Mucosa of rectum (tissue), 2 donors: ENCODE measurements at regions not wholly inside any gene's neighbourhood (a gene's known extent, or its start where the extent isn't known, plus 50 kb on each side); places are given as distances from the start of the nearest gene placed in this dataset.
"Not testable (repeated sequence)": the region's sequence is repeated elsewhere in the genome, so short reads cannot be mapped to it uniquely, and the experiment has no call there.

Experiments
- H3K27ac ChIP-seq, 2 donors: one replicate each; pipeline ENCODE4 v1.7.0; 2013; ENCODE audit warnings: inconsistent platforms in 2 of 2, low read depth in 2 of 2, low read length in 2 of 2
- H3K27me3 ChIP-seq, 2 donors: one replicate each; pipeline ENCODE4 v1.7.0; 2013; ENCODE audit warnings: low read length in 2 of 2; ENCODE audit not compliant: control insufficient read depth in 2 of 2, insufficient read depth in 2 of 2
- H3K36me3 ChIP-seq, 2 donors: one replicate each; pipeline ENCODE4 v1.7.0; 2013; ENCODE audit warnings: low read length in 2 of 2; ENCODE audit not compliant: control insufficient read depth in 2 of 2, insufficient read depth in 2 of 2
- H3K4me1 ChIP-seq, 2 donors: one replicate each; pipeline ENCODE4 v1.7.0; 2013; ENCODE audit warnings: low read length in 2 of 2, mild to moderate bottlenecking in 1 of 2; ENCODE audit not compliant: control insufficient read depth in 2 of 2, insufficient read depth in 2 of 2
- H3K4me3 ChIP-seq, 2 donors: one replicate each; pipeline ENCODE4 v1.7.0; 2013; ENCODE audit warnings: low read length in 2 of 2
- H3K9ac ChIP-seq, 2 donors: one replicate each; pipeline ENCODE4 v1.7.0; 2013; ENCODE audit warnings: low read length in 2 of 2, low read depth in 1 of 2, mild to moderate bottlenecking in 1 of 2
- H3K9me3 ChIP-seq, 2 donors: one replicate each; pipeline ENCODE4 v1.7.0; 2013; ENCODE audit warnings: low read length in 2 of 2; ENCODE audit not compliant: control insufficient read depth in 2 of 2
- donor health status: healthy.
- donor health status: Normal muscosa, but diverticular disease.

DNA sequence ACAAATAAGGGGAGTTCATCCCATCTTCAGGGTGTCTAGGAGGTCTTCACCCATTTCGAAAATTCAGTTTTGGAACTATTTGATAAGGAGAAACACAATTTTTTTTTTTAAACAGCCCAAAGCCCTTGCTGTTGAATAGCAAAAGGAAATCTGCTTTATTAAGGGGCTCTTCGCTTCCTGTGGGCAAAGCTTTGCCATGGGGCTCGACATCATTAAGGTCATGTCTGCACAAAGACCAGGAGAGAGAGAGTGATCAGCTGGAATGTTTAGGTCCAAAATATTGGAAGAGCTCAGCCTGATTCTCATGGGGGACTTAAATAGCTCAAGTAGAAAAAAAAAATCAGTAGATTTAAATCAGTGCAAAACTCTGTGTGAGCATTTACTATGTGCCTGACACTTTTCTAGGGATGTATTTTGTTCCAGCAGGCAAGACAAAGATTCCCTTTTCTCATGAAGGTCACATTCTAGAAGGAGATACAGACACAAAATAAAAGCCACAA is 564.6 kb upstream of the KLF4 start:
- H3K27me3 ChIP-seq = no peaks in the 10 kb centered on the region
- no peaks in the 10 kb centered on the region for H3K36me3 ChIP-seq
- H3K4me3 ChIP-seq = no peak overlapping the region
- H3K9me3 ChIP-seq = no peaks in the 10 kb centered on the region
- peaks cover 12 to 49% of the 10 kb centered on the region in 2 donors for H3K4me1 ChIP-seq
- H3K27ac ChIP-seq = peak overlapping the region in 1 of 2 donors; percentile 43
- no peak overlapping the region for H3K9ac ChIP-seq

DNA sequence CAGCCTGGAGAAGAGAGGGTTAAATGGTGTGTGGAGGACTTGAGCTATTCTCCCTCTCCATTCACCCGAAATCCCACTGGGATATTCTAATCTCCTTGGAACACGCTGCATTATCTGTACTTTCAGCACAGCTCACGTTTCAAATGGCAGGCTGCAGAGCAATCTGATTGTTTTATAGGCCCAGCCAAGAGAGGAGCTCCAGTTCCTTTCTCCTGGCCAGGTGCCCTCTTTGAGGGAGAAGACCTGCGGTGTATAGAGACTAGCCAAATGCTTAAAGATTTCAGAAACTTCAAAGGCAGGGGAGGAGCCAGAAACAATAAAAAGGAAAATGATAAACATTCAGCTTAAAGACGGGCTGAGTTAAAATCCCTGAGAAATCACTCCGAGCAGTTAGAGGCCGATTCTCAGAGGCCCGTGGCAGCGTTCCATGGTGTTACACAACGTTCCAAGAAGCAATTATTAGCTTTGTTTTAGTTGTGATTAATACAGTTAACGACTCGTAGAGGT is 564.0 kb upstream of the KLF4 start:
- Histone ChIP-seq H3K4me3 (peak overlapping the region in 1 of 2 donors; percentile 10), H3K27ac (peak overlapping the region in 1 of 2 donors; percentile 43)

DNA sequence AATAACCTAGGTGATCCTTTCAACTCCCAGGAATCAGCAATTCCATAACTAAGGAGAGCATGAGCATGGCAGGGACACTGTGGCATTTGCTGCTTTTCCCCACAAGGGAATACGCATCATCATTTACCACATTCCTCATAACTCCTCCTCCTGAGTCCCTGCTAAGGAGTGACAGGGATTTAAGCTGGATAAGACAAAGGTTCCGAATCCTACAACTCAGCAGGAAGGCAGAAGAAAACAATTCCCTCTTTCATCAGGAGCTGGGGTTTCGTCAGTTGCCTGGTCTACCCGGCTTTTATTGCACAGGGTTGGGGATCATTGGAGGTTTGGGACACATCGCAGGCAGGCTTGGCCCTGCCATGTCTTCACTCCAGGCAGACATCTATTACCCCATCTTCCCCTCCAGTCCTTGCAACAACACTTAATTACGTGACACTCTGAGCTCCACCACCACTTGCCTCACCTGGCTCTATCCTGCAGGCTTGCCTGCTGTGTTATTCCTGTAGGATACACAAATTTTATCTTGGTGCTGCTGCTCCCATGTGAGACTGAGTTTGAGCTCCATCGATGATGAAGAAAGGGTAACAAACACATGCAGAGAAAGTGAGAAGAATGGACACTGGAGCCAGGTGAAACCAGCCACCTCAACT is 563.0 kb upstream of the KLF4 start:
- H3K27ac ChIP-seq = no peak overlapping the region
- H3K4me1 ChIP-seq = peaks cover 7 to 38% of the 10 kb centered on the region in 2 donors
- no peak overlapping the region for H3K4me3 ChIP-seq
- H3K9ac ChIP-seq = no peak overlapping the region
- H3K27me3 ChIP-seq = no peaks in the 10 kb centered on the region
- no peaks in the 10 kb centered on the region for H3K36me3 ChIP-seq
- no peaks in the 10 kb centered on the region for H3K9me3 ChIP-seq

More for the DNA sequence above, 564.0 kb upstream of the KLF4 start:
- Histone ChIP-seq H3K4me1 (peaks cover 12 to 49% of the 10 kb centered on the region in 2 donors), H3K36me3 (no peaks in the 10 kb centered on the region), H3K9ac (peak overlapping the region in 1 of 2 donors; percentile 9), H3K9me3 (no peaks in the 10 kb centered on the region), H3K27me3 (no peaks in the 10 kb centered on the region)

DNA sequence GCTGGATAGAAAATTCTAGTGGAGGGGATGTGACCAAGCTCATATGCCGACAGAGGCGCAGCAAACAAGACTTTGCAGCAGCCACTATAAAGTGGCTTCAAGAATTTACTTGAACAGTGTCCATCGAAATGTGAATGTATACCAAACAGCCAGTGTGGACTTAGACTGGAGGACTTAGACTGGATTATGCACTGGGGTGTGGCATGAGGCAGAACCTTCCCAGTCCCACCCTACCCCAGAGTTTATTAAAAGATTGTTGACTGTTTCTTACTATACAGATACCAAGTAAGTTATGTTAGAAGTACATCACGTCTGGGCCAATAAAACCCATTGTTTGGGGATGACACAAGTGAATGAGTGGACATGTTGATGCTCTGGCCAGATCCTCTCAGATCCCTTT is 561.3 kb upstream of the KLF4 start:
- no peak overlapping the region for H3K9ac ChIP-seq
- peak overlapping the region in 1 of 2 donors; percentile 30 for H3K27ac ChIP-seq
- H3K4me3 ChIP-seq = no peak overlapping the region
- H3K9me3 ChIP-seq = no peaks in the 10 kb centered on the region
- H3K4me1 ChIP-seq = peaks cover 7 to 35% of the 10 kb centered on the region in 2 donors
- no peaks in the 10 kb centered on the region for H3K36me3 ChIP-seq
- H3K27me3 ChIP-seq = no peaks in the 10 kb centered on the region

DNA sequence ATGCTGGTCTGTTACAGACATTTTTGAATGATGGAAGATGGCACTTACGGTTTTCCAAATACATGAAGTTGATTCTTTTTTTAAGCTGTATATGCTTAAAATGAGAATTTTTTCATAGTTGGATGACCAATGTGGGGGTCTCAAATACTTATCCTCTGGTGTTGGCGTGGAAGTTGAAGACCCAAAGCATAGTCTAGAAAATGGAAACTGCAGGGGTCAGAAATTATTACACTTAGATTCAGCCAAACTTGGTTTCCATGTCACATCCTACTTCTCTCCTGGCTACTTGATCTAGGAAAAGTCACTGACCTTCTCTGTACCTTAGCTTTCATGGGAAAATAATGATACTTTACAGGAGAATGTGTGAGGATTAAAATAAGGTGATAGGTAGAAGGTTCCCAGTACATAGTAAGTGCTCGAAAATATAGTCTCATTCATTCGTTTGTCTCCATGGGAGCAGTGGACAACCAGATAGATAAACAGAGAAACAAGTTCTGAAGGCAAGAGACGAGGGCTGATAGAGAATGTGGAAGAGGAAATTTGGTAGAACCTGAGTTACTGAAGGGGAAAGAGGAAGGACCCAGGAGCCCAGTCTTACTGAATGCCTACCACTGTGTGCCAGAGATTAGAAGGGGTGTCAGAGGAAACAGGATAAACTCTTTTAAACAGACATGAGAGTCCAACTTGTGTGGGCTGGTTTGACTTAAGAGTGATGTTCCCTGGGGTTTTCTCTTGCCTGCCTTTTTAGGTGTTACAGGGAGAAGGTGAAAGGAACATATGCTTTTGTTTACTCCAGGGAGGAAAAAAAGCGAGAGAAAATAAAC is 560.3 kb upstream of the KLF4 start:
- Histone ChIP-seq H3K27me3 (no peaks in the 10 kb centered on the region), H3K4me3 (no peak overlapping the region), H3K9me3 (no peaks in the 10 kb centered on the region), H3K27ac (peak overlapping the region in 1 of 2 donors; percentile 45), H3K36me3 (no peaks in the 10 kb centered on the region), H3K9ac (no peak overlapping the region), H3K4me1 (peaks cover 7 to 27% of the 10 kb centered on the region in 2 donors)

DNA sequence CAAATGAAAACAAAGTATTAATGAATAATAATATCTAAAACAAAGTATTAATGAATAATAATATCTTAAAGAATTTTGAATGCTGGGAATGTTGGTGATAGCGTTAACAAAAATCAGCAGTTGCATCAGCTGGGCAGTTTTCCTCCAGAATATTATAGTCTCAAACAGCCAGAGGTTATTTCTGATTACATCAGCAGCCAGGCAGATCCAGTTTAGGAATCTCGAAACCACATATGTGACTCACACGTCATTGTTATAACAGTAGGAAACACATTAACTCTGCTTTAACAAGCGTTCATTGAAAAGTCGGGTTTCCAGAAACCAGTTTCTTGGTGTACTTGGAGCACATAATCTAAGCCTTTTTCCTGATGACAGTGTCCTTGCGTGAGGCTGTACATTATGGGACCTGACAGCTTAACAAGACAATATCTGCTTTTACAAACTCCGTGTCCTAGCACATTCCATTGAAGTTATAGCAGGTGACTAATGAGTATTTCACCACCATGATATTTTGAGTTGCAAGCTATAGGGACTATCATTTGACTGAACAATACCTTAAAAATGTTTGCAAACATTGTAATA is 559.5 kb upstream of the KLF4 start:
- H3K9ac ChIP-seq = no peak overlapping the region
- H3K4me3 ChIP-seq = no peak overlapping the region
- peak overlapping the region in 1 of 2 donors; percentile 45 for H3K27ac ChIP-seq
- H3K4me1 ChIP-seq = peaks cover 7 to 27% of the 10 kb centered on the region in 2 donors
- no peaks in the 10 kb centered on the region for H3K9me3 ChIP-seq
- no peaks in the 10 kb centered on the region for H3K36me3 ChIP-seq
- H3K27me3 ChIP-seq = no peaks in the 10 kb centered on the region

DNA sequence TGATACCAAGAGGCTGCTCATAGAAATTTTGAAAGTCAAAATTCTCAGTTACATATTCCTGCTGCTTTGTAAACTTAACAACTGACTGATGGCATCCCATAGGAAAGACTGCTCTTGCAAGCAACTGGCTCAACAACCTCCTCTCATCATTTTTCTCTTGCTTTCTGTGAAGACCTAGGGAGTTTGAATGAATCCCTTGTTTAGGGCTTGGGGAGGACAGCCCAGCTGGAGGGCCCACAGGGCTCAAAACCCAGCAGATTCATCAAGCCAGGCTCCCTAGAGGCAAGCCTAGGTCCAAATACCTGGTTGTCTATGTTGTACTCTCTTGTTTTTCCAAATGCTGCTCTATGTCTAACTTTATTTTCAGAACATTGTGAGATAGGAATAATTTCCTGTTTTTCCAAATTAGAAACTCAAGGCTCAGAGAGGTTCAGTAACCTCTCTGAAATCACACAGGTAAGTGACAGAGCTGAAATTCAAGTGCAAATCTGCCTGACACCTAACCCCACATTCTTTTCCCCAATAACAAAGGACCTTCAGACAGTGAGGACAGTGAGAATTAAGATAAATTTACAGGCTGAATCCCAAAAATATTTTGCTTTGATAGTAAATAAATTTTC is 558.9 kb upstream of the KLF4 start:
- no peaks in the 10 kb centered on the region for H3K27me3 ChIP-seq
- no peak overlapping the region for H3K4me3 ChIP-seq
- H3K9me3 ChIP-seq = peaks cover 0 to 3% of the 10 kb centered on the region in 2 donors
- no peak overlapping the region for H3K9ac ChIP-seq
- H3K36me3 ChIP-seq = no peaks in the 10 kb centered on the region
- H3K27ac ChIP-seq = peak overlapping the region in 1 of 2 donors; percentile 38
- H3K4me1 ChIP-seq = peaks cover 7 to 22% of the 10 kb centered on the region in 2 donors

DNA sequence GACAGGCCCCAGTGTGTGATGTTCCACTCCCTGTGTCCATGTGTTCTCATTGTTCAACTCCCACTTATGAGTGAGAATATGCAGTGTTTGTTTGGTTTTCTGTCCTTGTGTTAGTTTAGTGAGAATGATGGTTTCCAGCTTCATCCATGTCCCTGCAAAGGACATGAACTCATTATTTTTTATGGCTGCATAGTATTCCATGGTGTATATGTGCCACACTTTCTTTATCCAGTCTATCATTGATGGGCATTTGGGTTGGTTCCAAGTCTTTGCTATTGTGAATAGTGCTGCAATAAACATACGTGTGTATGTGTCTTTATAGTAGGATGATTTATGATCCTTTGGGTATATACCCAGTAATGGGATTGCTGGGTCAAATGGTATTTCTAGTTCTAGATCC is 558.2 kb upstream of the KLF4 start:
- H3K36me3 ChIP-seq, H3K4me3 ChIP-seq, H3K9ac ChIP-seq, H3K27ac ChIP-seq, H3K9me3 ChIP-seq, H3K27me3 ChIP-seq: not testable (repeated sequence)
- H3K4me1 ChIP-seq = peaks cover 2 to 18% of the 10 kb centered on the region in 2 donors

DNA sequence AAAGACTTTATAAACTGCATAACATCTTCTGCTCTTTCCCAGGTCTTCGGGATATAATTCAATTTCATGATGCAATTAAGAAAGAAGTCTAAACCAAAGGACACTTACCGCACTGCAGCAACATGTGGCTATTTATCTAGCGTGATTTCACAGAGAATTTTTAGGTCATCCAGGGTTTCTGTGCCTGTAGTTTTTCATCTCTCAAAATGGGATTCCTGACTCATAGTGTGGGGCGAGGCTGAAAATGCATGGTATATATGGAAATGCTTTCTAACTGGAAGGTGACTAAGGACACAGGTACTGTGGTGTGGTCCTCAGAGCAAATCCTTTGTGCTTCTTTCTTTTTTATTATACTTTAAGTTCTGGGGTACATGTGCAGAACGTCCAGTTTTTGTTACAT is 557.7 kb upstream of the KLF4 start:
- H3K4me3 ChIP-seq = no peak overlapping the region
- H3K9me3 ChIP-seq = peaks cover 3 to 4% of the 10 kb centered on the region in 2 donors
- peaks cover 0 to 18% of the 10 kb centered on the region in 2 donors for H3K4me1 ChIP-seq
- no peaks in the 10 kb centered on the region for H3K36me3 ChIP-seq
- H3K9ac ChIP-seq = no peak overlapping the region
- H3K27me3 ChIP-seq = no peaks in the 10 kb centered on the region
- H3K27ac ChIP-seq = no peak overlapping the region
